CD4-positive, alpha-beta T cell treated with Interleukin-17A for 4 hours (primary cell): ENCODE measurements at regions not wholly inside any gene's neighbourhood (a gene's known extent, or its start where the extent isn't known, plus 50 kb on each side); places are given as distances from the start of the nearest gene placed in this dataset.
A peak's percentile ranks its signal among the peaks of the same experiment; 100 is the strongest.
"Not testable (repeated sequence)": the region's sequence is repeated elsewhere in the genome, so short reads cannot be mapped to it uniquely, and the experiment has no call there.

Source experiments
- DNase-seq: peaks from one replicate; pipeline ENCODE4 v3.0.0-alpha.2; 2020; ENCODE audit warnings: mixed read lengths

DNA sequence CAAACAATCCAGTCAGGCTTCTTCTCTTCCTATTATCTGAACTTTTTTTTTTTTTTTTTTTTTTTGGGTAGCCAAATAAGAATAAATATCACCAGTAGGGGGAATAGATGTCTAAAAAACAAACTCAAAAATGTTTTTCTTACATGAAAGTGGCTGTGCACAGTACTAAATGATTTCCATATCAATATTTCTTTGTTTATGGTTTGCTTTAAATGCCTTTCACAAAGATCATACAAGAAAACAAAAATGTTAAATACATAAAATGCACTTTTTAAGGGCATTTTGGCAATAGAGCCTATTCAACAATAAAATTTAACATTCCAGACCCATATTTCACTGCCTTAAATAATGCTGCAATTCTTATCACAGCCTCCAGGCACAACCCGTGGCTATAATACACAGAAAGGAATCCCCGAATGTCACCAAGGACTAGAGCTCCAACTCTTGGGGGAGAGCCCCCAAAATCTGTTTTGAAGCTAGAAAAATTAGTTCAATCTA lies 91.1 kb upstream of the TBCA start:
- no peak for DNase-seq

DNA sequence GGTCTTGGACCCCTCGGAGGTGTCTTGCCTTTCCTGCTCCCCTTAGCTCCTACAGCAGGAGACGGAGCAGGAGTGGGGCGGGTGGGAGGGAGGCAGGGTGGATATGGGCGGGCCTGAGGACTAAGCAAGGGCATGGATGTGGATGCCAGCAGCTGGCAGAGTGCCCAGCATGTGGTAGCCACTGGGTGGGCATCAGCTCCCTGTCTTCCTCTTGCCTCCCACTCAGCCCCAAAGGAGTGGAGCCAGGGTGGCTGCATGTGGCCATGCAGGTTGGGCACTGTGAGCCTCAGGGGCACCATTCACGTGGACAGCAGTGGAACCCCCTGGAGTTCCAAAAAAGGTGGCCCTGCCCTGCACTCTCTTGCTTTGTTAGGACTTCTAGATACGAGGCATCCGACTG lies 90.1 kb upstream of the TBCA start:
- no peak for DNase-seq

- no peak for DNase-seq
Observed at GRCh38 chr5:77864997-77865396, 88.9 kb upstream of the TBCA start.

DNA sequence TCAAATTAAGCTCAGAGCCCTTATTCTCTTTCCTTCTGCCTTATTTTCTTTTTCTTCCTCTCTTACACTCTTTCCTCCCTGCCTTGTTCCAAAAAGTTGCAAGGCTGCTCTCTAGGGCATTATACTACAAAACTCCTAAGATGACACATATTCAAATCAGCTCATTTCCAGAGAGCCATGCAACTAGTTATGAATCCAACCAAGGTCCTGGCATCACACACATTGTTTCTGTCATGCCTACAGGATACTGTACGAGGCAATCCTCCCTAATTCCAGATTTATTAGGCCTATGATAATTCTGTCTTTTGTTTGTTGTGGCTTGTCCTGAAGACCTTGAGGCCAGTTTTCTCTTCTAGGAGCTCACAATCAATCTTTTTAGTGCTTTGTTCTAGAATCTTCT lies 87.0 kb upstream of the TBCA start:
- no peak for DNase-seq

DNA sequence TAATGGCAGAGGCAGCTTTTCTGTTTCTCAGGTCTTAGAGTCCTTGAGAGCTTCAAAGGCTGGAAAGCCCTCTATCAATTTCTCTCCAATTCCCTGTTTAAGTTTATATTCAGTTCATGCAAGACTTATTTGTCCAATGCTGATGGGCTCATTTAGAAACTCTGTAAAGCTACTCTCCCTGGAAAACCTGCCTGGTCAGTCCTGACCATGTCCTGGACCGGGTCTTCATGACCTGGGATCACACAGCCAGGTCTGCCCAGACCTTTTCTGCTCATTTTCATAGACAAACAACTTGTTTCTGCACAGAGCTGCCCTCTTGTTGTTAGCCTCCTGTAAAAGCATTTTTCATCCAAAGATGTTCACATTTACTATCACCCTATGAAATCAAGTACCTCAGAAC lies 85.4 kb upstream of the TBCA start:
- no peak for DNase-seq

DNA sequence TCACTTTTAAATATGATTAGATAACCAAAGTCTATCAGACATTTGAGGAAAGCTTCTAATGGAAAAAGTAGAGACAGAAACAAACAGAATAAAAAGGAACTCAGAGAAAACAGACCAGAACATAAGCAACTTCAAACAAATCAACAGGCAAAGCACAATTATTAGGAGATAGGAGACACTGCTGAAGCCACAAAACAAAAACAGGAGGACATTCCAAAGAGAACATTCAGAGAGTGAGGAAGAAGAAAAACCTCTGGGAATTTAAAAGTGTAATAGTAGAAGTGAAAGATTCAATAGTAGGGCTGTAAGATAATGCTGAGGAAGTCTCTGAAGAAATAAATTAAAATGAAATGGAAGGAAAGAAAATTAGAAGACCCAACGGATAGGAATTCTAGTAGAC lies 83.2 kb upstream of the TBCA start:
- DNase-seq, result no peak

- not testable (repeated sequence) for DNase-seq
Observed at GRCh38 chr5:77858678-77859077, 82.5 kb upstream of the TBCA start.

GRCh38 chr5:77855369-77855768 lies 79.2 kb upstream of the TBCA start:
- DNase-seq, result no peak

- DNase-seq, result no peak
Observed at GRCh38 chr5:77853353-77853907, 77.3 kb upstream of the TBCA start.

DNA sequence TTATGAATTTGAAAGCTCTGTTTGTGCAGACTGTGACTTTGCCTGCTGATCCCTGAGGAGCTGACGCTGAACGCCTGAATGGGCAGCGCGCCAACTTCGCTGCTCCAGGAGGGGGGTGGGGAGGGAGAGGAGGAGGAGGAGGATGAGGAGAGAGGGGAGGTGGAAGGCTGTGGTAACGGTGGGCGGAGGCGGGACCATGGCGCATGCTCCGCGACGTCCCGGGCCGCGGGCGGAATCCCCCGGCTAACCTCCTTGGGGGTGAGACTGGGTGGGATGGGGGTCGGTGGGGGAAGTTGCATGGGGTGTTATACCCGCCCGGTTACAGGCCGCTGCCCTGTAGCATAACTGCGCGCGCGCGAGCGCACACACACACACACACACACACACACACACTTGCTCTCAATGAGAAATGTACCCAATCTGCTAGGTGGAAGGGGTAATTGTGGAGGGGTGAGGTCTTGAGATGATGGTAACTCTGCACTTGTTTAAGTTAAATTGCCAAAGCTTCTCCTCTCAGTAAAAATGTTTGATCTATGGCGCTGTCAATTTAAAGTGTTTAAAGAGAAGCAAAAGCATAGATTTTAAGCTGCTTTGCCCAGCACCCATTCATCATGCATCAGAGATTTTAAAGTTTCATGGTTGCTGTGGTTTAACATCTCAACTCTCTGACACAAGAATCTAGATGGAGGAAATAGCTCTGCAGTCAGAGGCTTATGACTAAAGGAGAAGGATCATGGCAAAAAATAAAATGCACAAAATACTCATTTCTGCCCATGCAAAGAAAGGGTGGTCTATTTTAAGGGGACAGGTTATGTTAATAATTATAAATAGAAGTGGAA lies 76.6 kb upstream of the TBCA start:
- peak; percentile 12 for DNase-seq

DNA sequence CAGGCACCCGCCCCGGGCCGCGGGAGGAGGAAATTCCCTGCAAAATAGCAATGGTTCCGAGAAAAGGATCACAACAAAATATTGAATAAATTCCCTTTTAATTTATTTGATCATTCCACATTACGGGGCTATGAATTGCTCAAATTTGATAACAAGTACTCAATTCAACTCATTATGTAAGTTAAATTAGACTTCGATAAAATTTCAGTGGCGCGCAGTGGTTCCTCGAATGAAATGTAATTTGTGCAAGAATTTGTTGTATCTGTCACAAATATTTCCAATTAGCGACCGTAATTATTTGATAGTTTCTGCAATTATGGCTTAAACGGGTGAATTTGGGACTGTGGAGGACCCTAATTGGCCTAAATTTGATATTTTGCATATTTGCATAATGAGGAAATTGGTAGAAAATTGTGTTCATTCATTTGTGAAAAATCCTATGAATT lies 76.0 kb upstream of the TBCA start:
- DNase-seq, result no peak

DNA sequence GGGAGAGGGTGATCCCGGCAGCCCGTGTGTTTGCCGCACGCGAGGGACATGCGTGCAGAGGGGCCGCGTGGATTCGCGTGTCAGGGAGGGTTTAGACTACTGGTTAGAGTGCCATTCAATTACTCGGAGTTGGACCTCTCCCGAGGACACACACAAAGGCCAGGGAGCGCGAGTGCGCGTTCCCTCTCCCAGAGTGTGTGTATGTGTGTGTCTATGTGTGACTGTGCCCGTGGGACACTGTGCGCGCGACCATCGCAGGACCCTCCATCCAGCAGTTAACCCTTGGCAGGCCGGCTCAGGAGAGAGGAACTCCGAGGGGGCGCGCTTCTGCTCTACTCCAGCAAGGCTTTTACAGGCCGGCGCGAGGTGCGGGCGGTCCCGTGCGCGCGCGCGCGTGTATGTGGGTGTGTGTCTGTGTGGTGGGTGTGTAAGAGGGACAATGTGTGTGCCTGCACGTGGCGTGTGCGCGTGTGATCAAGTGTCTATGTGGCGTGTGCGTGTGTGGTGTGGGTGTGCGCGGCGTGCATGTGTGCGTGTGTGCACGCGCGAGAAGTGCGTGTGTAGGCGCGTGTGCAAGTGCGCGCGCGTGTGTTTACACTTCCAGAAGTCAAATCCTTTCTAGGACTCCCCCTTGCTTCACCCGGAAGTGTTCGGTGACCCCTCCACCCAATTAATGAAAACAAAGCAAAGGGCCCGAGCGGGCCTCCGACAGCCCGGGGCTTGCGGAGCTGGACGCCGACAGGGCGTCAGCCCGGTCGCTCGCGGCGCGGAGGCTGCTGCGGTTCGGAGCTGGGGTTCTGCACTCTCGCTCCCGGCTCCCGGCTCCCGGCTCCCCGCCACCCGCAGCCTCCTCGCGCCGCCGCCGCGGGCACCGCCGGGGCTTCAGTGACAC lies 75.3 kb upstream of the TBCA start:
- DNase-seq, result no peak

DNA sequence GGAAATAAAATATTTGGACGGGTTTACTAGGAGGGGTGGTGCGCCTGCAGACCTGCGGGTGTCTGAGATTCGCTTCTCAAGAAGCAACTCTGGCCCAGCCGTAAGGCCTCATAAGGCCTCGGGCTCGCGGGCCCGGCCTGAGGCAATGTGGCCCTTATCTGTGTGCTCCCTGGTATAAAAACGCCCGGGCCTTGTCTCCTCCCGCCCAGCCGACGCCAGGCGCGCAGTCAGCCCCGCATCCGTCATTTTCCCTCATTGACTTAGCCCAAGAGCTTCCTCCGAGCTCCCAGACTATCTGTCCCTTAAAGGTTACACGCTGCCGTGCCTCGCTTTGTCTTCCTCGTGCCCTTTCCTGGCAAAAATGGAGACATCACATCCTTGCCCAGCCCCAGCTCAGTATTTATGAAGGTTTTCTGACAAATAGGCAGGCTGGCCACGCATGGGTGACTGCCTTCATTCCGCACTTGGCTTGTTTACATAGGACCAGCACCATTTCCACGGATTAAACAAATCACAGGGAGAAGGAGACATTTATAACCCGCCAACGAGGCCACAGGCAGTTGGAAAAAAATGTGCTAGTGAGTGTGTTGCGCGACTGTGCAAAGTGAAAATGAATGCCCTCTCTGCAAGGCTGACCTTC lies 74.5 kb upstream of the TBCA start:
- no peak for DNase-seq

- DNase-seq, result no peak
Observed at GRCh38 chr5:77849308-77849900, 73.3 kb upstream of the TBCA start.

DNA sequence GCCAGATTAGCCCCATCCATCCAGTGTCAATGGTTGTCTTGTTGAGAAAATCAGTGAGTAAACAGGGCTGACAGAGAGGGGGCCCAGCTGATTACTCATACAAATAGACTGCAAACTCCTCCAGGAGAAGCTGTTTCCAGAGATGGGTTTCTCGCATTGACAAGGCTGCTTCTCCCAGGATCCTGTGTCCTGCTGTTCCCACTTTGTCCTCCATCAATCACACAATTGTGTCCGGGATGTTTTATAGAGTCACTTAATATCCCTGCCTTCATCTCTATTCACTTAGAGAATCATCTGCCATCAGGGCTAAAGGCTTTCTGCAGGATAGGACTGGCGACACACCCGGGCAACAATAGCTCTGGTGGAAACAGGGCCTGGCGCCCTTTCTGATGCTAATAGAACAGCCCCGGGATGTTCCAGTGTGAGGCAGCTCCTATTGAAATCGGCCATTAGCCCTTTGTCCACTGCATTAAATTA lies 71.7 kb upstream of the TBCA start:
- no peak for DNase-seq

GRCh38 chr5:77847129-77847460 lies 71.0 kb upstream of the TBCA start:
- no peak for DNase-seq

DNA sequence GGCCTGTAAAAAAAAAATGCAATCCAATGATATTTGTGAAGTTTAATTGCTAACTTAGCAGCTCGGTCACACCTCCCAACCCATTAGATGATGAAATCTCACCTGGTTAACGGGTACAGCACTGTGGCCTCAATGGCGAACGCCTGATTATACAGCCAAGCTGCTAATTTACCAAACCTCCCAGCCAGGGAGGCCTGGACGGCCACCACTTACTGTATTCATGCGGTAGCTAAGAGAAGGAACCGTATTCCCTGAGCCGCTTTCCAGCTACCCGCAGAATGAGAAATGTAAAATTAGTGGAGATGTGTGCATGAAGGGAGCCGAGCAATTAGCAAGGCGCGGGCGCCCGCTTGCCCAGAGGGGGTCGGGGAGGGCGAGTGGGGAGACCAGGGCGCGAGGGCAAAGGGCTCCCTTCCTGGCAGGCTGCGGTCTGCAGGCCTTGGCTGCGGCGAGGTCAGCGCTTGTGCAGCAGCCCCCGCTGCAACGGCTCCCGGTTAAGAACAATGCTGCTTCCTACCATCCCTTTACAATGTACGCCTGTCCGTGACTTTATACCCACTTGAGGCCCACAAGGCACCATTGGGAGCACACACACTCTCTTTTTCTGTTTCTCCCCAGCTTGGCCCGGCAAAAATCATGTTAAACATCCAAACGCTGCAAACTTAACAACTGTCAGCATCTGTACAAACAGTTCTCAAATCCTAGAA lies 70.4 kb upstream of the TBCA start:
- no peak for DNase-seq

DNA sequence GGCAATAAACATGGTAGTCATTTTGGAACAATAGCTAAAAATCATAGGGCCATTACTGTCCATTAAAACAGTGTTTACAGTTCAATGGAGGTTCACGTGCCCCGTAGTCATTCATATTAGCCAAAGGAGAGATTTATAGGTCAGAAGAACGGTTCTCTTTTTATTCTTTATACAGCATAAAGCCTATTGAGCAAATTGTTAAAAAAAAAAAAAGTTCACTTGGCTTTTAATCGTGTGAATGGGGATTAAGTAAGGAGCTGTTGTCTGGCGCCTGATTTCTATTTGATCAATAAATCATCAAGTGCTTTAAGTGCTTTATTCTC lies 69.1 kb upstream of the TBCA start:
- DNase-seq, result no peak

DNA sequence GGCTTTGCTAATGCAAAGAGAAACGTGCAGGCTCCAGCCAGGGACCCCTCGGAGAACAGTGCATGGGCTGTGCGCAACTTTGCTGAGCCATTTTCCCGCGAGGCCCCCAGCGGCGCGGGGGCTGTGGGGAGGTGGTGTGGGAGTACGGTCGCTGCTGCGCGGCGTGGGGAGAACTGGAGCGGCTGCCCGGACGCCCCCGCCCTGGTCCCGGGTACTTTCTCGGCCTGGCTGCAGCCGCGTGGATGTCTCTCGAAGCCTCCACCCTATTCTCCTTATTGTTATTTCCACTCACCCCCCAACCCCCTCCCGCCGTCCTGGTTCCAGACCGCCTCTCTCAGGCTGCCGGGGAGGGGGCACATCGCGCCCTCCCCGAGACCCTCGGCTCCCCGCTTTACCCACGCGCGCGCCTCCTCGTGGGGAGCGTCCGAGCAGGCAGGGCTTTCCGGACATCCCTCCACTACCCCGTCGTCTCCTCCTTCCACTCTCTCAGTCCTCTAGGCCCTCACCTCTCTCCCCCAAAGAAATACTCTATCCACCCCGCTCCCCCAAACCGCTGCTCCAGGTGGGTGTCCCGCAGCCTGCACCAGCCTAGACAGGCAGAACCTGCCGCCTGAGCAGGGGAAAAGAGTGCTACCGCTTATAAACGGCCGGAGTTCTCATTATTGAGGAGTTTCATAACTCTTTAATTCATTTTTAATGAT lies 68.6 kb upstream of the TBCA start:
- peak; percentile 7 for DNase-seq

GRCh38 chr5:77844373-77844622 lies 68.2 kb upstream of the TBCA start:
- no peak for DNase-seq

GRCh38 chr5:77843570-77844372 lies 67.6 kb upstream of the TBCA start:
- no peak for DNase-seq
